Colonic mucosa (tissue), 4 donors: ENCODE measurements at regions not wholly inside any gene's neighbourhood (a gene's known extent, or its start where the extent isn't known, plus 50 kb on each side); places are given as distances from the start of the nearest gene placed in this dataset.

Experiments used
- DNase-seq: peaks from one replicate; pipeline ENCODE4 v3.0.0-alpha.2; 2020
- H3K27ac ChIP-seq: fragments of 200-600 bp; one replicate; pipeline ENCODE4 v1.8.0; 2021
- H3K27me3 ChIP-seq: fragments of 200-600 bp; one replicate; pipeline ENCODE4 v1.8.0; 2021
- H3K36me3 ChIP-seq: fragments of 200-600 bp; one replicate; pipeline ENCODE4 v1.8.0; 2021
- H3K4me1 ChIP-seq: fragments of 200-600 bp; one replicate; pipeline ENCODE4 v1.8.0; 2021; ENCODE audit warnings: mild to moderate bottlenecking
- H3K4me3 ChIP-seq: fragments of 200-600 bp; one replicate; pipeline ENCODE4 v1.8.0; 2021
- H3K9ac ChIP-seq, 2 donors: one replicate each; pipeline ENCODE4 v1.7.0; 2013; ENCODE audit warnings: control low read depth in 2 of 2, low read depth in 2 of 2, low read length in 2 of 2
- H3K9me3 ChIP-seq: fragments of 200-600 bp; one replicate; pipeline ENCODE4 v1.8.0; 2021
- CTCF ChIP-seq: fragments of 200-600 bp; IDR thresholded peaks from one replicate; pipeline ENCODE4 v1.8.0; 2022; ENCODE audit warnings: antibody characterized with exemption, mild to moderate bottlenecking
- intact Hi-C: fragments of 100-400 bp; cut with DNase I; formaldehyde crosslinking; loops from one replicate; pipeline ENCODE4 v1.14.1; 2022
- donor health status: healthy.
- donor health status: DM: no; HTN: no; CAD: no.
- donor health status: DM: no; HTN: no; CAD: no.

DNA sequence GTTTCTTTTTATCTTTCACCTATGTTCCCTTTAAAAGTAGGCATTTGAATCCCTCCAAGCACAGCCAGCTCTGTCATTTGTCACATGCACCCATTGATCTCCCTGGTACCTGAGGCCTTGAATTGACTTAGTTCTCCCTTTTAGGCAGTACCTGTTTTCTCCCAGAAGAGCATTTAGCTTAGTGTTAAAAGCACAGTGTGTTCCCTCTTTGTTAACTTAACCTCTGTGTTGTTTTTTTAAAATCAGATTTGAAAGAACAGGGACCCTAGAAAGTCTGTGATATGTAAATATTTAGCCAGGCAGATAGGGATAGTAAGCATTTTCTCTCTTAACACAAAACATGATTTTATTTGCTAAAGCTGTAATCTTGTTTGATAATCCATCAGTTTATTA is 113.8 kb upstream of the SPATA31D4 start:
- no peaks in the 10 kb centered on the region for H3K4me1 ChIP-seq
- no peak overlapping the region for H3K4me3 ChIP-seq
- DNase-seq: no peak
- intact Hi-C loops: no loop called here
- no peaks in the 10 kb centered on the region for H3K27me3 ChIP-seq
- no peaks in the 10 kb centered on the region for H3K9me3 ChIP-seq
- no peaks in the 10 kb centered on the region for H3K36me3 ChIP-seq
- TF ChIP-seq CTCF: no peak
- H3K27ac ChIP-seq: no peak overlapping the region
- H3K9ac ChIP-seq: no peak overlapping the region

GRCh38 chr9:81814794-81815464 is 113.3 kb upstream of the SPATA31D4 start:
- Histone ChIP-seq H3K9ac (no peak overlapping the region), H3K4me3 (no peak overlapping the region), H3K4me1 (no peaks in the 10 kb centered on the region), H3K36me3 (no peaks in the 10 kb centered on the region), H3K27ac (no peak overlapping the region), H3K9me3 (no peaks in the 10 kb centered on the region), H3K27me3 (no peaks in the 10 kb centered on the region)
- DNase-seq: no peak
- TF ChIP-seq CTCF: no peak
- intact Hi-C loops: no loop called here

DNA sequence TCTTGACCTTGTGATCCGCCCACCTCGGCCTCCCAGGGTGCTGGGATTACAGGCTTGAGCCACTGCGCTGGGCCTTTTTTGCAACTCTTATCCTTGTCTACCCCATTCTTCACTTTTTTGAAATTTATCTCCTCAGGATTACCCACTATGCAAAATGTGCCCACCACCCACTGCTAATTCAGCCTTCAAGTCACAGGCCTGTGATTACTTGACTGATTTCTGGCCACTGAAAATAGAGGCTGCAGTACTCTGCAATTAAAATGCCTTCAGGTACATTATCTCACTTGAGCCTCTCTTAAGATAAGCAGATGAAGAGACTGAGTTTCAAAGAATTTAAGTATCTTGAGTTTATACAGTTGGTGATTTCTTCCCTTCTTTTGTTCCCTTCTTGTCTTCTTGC is 112.4 kb upstream of the SPATA31D4 start:
- DNase-seq: no peak
- intact Hi-C loops: no loop called here
- no peaks in the 10 kb centered on the region for H3K4me1 ChIP-seq
- H3K4me3 ChIP-seq: no peak overlapping the region
- no peak overlapping the region for H3K9ac ChIP-seq
- H3K27me3 ChIP-seq: no peaks in the 10 kb centered on the region
- H3K27ac ChIP-seq: no peak overlapping the region
- TF ChIP-seq CTCF: no peak
- H3K36me3 ChIP-seq: no peaks in the 10 kb centered on the region
- no peaks in the 10 kb centered on the region for H3K9me3 ChIP-seq

- TF ChIP-seq CTCF: no peak
- no peak overlapping the region for H3K27ac ChIP-seq
- no peak overlapping the region for H3K4me3 ChIP-seq
- no peak for DNase-seq
- no peaks in the 10 kb centered on the region for H3K4me1 ChIP-seq
- no peaks in the 10 kb centered on the region for H3K36me3 ChIP-seq
- intact Hi-C loops: no loop called here
- no peak overlapping the region for H3K9ac ChIP-seq
- no peaks in the 10 kb centered on the region for H3K27me3 ChIP-seq
- H3K9me3 ChIP-seq: no peaks in the 10 kb centered on the region
Observed at GRCh38 chr9:81819155-81819554, 109.1 kb upstream of the SPATA31D4 start.

DNA sequence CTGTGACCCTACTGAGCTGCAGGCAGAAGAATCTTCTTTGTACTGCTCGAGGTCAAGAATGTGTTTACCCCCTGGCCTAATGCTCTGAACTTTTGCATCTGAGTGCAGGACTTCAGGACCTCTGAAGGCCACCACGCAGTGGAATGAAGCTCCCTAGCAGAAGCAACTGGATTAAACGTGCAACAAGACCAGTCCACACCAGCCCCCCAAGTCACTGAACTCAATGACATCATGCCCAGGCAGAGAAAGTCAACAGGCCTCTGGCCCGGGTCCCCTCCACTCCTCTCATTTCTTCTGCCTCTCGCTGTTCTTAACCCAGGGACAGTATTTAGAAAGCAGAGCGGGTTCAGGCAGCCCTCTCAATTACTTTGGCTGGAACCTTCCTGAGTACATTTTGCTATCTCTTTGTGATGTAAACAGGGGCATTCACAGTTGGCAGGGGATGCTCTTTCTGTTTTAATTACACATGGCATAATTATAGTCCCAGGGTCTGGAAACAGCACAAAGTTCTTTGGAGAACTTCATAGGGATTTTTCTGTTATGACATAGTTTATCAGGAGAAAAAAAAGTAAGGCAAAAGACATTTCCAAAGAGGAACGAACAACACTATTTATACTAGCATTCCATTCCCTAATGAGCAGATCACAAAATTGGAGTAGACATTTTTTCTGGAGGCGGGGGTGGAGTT is 108.2 kb upstream of the SPATA31D4 start:
- no peak for TF ChIP-seq CTCF
- H3K27ac ChIP-seq: no peak overlapping the region
- no peaks in the 10 kb centered on the region for H3K27me3 ChIP-seq
- H3K9ac ChIP-seq: no peak overlapping the region
- intact Hi-C loops: no loop called here
- H3K9me3 ChIP-seq: no peaks in the 10 kb centered on the region
- no peaks in the 10 kb centered on the region for H3K4me1 ChIP-seq
- H3K36me3 ChIP-seq: no peaks in the 10 kb centered on the region
- DNase-seq: no peak
- H3K4me3 ChIP-seq: no peak overlapping the region
